ENCODE measurements at regions not wholly inside any gene's neighbourhood (a gene's known extent, or its start where the extent isn't known, plus 50 kb on each side); places are given as distances from the start of the nearest gene placed in this dataset.
"Not testable (repeated sequence)": the region's sequence is repeated elsewhere in the genome, so short reads cannot be mapped to it uniquely, and the experiment has no call there.

DNA sequence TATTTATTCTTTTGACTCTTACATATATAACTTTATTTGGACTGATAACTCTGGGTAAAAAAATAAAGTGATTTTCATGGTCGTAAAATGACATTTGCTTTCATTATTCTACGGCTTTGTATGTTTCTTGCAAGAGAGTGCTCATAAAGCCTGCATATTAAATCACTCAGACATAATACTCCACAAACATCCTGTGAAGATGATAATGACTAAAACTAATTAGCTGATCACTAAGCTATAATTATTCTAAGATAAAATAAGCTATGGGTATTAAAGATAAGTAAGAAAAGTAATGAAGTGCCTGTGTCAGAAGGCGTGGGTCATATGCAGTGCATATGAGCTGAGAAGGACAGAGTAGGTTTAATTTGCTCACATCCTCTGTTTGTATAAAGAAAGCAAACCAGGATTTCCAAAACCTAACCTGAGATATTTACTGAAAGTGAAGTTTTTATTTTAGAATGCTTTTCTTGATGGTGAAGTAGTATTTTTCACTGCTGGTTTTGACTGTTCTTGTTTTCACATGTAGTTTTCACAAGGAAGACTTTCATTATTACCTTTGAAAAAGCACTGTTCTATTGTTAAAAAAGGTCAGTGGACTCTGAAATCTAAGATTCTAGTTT, 278.8 kb downstream of the AMY1C start:
- no peak for FAIRE-seq

DNA sequence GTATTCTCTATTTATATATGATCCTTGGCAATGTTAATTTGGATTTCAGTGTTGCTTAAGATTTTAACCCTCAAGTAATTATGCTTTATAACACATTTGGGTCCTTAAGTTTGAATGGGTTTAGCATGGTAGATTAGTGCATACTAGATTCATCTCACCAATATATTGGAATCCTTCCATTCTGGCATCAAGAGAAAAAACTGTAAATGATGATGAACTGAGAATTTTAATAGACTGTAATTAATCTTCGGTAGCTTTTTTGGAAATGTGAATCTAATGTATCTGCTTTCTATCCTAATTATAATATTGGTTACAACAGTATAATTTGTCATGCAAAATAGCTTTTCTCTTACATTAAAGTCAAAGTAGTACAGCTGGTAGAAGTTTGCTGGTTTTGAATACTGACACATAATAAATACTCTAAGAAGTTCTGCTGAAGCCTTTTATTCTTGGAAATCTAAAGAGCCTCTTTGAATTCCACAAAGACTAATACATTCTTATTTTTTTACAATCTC, 279.8 kb downstream of the AMY1C start:
- no peak for FAIRE-seq

DNA sequence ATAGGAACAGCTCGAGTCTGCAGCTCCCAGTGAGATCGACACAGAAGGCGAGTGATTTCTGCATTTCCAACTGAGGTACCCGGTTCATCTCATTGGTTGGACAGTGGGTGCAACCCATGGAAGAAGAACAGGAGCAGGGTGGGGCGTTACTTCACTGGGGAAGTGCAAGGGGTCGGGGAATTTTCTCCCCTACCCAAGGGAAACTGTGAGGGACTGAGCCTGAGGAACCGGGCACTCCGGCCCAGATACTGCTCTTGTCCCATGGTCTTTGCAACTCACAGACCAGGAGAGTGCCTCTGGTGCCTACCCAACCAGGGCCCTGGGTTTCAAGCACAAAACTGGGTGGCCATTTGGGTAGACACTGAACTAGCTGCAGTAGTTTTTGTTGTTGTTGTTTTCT, 307.1 kb downstream of the AMY1C start:
- no peak for FAIRE-seq

DNA sequence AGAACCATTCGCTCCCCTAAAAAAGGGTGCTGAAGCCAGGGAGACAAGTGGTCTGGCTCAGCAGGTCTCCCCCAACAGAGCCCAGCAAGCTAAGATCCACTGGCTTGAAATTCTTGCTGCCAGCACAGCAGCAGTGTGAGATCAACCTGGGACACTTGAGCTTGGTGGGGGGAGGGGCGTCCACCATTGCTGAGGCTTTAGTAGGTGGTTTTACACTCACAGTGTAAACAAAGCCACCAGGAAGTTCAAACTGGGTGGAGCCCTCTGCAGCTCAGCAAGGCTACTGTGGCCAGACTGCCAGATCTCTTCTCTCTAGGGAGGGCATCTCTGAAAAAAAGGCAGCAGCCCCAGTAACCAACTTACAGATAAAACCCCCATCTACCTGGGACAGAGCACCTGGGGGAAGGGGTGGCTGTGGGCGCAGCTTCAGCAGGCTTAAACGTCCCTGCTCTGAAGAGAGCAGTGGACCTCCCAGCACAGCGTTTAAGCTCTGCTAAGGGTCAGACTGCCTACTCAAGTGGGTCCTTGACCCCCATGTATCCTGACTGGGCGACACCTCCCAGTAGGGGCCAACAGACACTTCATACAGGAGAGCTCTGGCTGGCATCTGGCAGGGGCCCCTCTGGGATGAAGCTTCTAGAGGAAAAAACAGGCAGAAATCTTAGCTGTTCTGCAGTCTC, 307.7 kb downstream of the AMY1C start:
- not testable (repeated sequence) for FAIRE-seq

DNA sequence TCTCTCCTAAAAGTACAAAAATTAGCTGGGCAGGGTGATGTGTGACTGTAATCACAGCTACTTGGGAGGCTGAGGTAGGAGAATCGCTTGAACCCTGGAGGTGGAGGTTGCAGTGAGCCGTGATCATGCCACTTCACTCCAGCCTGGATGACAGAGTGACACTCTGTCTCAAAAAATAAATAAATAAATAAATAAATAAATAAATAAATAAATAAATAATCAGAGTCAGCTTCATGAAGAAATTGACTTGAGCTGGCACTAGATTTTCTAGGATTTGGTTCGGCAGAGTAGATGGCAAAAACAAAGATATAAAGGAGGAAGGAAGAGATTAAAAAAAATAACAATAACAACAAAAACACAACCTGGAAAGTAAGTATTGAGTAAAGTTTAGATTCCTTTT, 311.9 kb downstream of the AMY1C start:
- FAIRE-seq = not testable (repeated sequence)

- FAIRE-seq = no peak
Observed at GRCh38 chr1:104064399-104064798, 314.7 kb downstream of the AMY1C start.

DNA sequence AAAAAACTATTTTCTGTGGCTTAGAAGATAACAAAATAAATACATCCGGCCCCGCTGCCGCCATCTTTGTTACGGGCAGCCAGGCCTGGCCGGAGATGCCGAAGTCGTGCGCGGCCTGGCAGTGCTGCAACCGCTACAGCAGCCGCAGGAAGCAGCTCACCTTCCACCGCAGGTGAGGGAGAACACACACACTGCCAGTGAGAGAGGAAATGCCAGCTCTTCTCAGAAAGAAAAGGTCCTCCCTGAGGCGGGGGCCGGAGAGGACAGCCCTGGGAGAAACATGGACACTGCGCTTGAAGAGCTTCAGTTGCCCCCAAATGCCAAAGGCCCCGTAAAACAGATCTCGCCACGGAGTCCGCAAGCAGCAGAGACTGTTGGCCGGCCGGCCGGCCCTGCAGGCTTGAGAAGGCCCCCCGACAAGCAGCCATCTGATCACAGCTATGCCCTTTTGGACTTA, 323.2 kb downstream of the AMY1C start:
- FAIRE-seq = no peak

DNA sequence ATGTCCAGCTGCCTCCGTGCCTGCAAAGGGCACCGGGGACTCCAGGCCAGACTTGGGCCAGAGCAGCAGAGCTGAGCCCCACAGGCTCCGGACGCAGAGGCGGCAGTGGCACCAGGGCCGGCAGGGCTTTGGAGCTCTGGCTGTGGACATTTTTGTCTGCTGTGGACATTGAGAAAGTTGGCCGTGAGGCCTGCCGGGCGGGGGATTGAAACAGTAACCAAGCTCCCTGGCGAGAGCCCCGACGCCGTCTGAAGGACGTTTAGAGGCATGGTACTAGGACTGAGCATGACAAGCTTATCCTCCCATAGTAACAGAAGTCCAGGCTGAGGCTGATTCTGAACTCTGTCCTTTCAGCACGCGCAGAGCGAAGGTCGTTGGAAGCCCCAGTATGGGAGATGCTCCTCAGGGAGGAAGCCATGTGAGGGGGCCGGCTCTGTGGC, 323.8 kb downstream of the AMY1C start:
- FAIRE-seq = no peak

- FAIRE-seq = no peak
Observed at GRCh38 chr1:104082221-104082620, 332.5 kb downstream of the AMY1C start.

- no peak for FAIRE-seq
Observed at GRCh38 chr1:104084380-104084779, 334.7 kb downstream of the AMY1C start.

GRCh38 chr1:104092698-104093097, 343.0 kb downstream of the AMY1C start:
- no peak for FAIRE-seq

DNA sequence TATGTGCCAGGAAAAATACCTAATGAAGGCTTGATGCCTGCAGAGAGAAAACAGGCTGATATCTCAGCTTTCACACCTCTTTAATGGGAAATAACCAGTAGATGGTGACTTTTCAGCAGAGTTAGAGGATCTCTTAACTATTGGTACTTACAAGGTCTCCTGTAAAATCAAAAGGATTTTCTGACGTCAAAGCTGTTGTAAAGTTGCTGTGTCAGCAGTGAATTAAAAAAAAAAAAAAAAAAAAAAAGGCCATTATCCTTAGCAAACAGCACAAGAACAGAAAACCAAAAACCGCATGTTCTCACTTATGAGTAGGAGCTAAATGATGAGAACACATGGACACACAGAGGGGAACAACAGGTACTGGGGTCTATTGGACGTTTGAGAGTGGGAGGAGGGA, 349.1 kb downstream of the AMY1C start:
- no peak for FAIRE-seq

DNA sequence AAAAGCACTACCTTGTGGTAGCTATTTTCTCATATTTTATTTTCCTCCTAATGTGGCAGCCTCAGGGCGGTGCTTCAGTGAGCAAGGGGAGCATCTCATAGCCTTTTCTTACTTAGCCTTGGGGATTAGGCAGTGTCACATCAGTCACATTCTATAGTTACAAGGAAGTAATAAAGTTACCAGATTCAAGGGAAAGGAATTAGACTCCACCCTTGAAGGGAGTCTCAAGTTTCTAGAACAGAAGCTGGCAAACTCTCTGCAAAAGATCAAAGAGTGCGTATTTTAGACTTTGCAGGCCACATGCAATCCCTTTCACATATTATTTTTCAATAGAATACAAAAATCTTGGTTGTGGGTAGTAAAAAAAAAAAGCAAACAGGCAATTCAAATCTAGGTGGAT, 350.4 kb downstream of the AMY1C start:
- no peak for FAIRE-seq

DNA sequence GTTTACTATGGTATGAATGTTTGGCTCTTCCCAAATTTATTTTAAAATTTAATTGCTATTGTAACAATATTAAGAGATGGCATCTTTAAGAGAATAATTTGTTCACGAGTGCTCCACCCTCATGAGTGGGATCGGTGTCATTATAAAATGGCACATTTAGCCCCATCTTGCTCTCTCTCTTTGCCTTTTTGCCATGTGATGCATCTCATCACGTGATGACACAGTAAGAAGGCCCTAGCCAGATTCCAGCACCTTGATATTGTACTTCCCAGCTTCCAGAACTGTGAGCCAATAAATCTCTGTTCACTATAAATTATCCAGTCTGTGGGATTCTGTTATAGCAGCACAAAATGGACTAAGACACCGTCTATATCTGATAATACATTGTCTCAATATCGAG, 355.8 kb downstream of the AMY1C start:
- FAIRE-seq = no peak

- FAIRE-seq = no peak
Observed at GRCh38 chr1:104120525-104120924, 370.8 kb downstream of the AMY1C start.

GRCh38 chr1:104121271-104121670, 371.6 kb downstream of the AMY1C start:
- FAIRE-seq = no peak

GRCh38 chr1:104125266-104125665, 375.6 kb downstream of the AMY1C start:
- no peak for FAIRE-seq

DNA sequence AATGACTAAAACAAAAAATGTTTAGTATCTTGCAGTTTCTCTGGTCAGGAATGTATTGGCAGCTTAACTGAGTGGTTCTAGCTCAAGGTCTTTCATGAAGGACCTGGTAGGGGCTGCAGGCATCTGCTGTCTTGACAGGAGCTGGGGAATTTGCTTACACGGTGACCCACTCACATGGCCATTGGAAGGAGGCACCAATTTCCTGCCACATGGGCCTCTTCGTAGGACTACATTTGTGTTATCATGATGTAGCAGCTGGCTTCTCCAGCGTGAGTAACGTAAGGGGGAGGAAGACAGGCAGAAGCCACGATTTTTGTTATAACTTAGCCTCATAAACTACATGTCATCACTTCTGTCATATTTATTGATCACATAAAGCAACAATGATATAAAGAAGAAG, 376.3 kb downstream of the AMY1C start:
- no peak for FAIRE-seq

- no peak for FAIRE-seq
Observed at GRCh38 chr1:104132382-104132973, 382.8 kb downstream of the AMY1C start.

DNA sequence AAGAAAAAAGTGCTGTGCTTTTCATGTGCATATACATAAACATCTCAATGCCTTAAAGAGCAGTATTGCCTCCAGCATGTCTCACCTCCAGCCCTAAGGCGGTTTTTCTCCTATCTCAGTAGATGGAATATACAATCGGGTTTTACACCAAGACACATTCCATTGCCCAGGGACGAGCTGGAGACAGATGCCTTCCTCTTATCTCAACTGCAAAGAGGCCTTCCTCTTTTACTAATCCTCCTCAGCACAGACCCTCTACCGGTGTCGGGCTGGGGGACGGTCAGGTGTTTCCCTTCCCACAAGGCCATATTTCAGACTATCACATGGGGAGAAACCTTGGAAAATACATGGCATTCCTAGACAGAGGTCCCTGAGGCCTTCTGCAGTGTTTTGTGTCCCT, 385.3 kb downstream of the AMY1C start:
- FAIRE-seq = not testable (repeated sequence)

DNA sequence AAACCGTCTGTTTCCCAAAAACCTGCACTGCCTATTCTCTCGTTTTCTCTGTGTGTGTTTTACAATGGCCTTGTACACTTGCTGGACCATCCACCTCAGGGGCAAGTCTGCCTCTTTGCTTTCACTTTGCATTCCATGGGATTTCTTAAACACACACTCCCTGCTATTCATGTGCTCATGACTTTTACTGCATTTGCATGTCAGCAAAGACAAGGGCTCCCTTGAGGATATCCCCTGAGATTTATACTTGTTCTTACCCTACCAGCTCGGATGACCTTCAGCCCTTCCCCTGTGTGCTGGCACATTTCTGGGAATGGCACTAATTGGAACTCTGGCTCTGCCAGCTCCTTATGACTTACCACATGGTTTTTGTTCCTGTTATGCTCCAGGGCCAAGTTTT, 386.9 kb downstream of the AMY1C start:
- FAIRE-seq = no peak

DNA sequence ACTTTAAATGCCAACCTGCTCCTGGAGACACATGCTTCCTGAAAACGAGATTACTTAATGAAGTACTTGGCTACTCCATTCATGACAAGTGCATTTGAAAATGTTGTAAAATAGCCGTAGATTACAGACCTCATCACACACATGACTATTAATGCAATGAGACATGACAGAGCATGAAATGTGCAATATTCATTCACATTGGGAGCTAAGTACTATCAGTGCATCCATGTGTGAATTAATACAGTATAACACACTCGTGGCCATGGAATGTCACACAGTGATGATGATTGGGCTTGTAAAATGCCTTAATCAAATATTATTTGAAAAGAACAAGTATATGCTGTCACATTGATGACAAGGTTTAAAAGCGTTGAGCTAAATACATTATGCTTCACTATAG, 407.0 kb downstream of the AMY1C start:
- FAIRE-seq = no peak

DNA sequence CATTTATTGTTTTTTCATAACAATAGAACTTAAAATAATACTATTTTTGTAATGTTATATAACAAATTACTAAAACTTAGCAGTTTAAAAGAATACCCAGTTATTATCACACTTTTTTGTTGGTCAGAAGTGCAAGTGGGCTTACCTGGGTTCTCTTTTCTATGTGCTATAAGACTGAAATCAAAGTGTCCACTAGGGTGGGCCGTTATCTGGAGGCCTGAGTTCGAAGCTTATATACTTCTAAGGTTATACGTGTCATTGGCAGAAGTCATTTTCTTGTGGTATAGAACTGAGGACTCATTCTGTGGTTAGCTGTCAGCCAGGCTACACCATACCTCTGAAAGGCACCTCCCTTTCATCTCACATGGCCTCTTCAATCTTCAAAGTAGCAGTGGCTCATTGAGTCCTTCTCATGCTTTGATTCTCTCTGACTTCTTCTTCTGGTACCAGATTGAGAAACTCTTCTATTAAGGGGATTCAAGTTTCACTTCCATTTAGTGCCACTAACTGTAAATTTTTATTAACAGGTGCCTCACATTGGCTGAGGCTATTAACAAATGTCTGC, 414.3 kb downstream of the AMY1C start:
- FAIRE-seq = no peak

DNA sequence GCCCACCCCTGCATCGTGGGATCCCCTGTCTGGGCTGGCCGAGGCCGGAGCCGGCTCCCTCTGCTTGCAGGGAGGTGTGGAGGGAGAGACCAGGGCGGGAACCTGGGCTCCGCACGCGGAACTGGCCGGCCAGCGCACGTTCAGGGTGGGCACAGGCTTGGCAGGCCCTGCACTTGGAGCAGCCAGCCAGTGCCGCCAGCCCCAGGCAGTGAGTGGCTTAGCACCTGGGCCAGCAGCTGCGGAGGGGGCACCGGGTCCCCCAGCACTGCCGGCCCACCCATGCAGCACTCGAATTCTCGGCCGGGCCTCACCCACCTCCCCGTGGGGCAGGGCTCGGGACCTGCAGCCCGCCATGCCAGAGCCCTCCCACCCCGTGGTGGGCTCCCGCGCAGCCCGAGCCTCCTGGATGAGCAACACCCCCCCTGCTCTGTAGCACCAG, 422.6 kb downstream of the AMY1C start:
- FAIRE-seq = no peak
